ENCODE measurements at regions not wholly inside any gene's neighbourhood (a gene's known extent, or its start where the extent isn't known, plus 50 kb on each side); places are given as distances from the start of the nearest gene placed in this dataset.

- Histone ChIP-seq H3K36me3 (ENCODE audit: control insufficient read depth, insufficient read depth, low read length) (no peaks in the 10 kb centered on the region), H3K4me3 (ENCODE audit: low read depth, low read length) (no peak overlapping the region), H3K27me3 (ENCODE audit: control insufficient read depth, insufficient read depth, low read length) (no peaks in the 10 kb centered on the region)
- TF ChIP-seq CTCF (IDR thresholded peaks at IDR 0.05; ENCODE audit: insufficient read depth, low read length, severe bottlenecking): no peak
- peak; percentile 92 for DNase-seq (ENCODE audit: low read depth)
- peak; percentile 86 for FAIRE-seq
Observed at GRCh38 chr1:172948457-172948856, 102.3 kb downstream of the TNFSF18 start.

GRCh38 chr1:172949096-172949495 lies 101.6 kb downstream of the TNFSF18 start:
- Histone ChIP-seq H3K36me3 (ENCODE audit: control insufficient read depth, insufficient read depth, low read length) (no peaks in the 10 kb centered on the region), H3K27me3 (ENCODE audit: control insufficient read depth, insufficient read depth, low read length) (no peaks in the 10 kb centered on the region), H3K4me3 (ENCODE audit: low read depth, low read length) (no peak overlapping the region)
- TF ChIP-seq CTCF (IDR thresholded peaks at IDR 0.05; ENCODE audit: insufficient read depth, low read length, severe bottlenecking): no peak
- FAIRE-seq (no peak), DNase-seq (ENCODE audit: low read depth) (no peak)

- H3K4me3 ChIP-seq (ENCODE audit: low read depth, low read length): no peak overlapping the region
- no peaks in the 10 kb centered on the region for H3K36me3 ChIP-seq (ENCODE audit: control insufficient read depth, insufficient read depth, low read length)
- DNase-seq (ENCODE audit: low read depth): no peak
- FAIRE-seq: no peak
- no peak for TF ChIP-seq CTCF (IDR thresholded peaks at IDR 0.05; ENCODE audit: insufficient read depth, low read length, severe bottlenecking)
- H3K27me3 ChIP-seq (ENCODE audit: control insufficient read depth, insufficient read depth, low read length): no peaks in the 10 kb centered on the region
Observed at GRCh38 chr1:172950528-172950927, 100.2 kb downstream of the TNFSF18 start.

- FAIRE-seq: no peak
- DNase-seq (ENCODE audit: low read depth): peak; percentile 94
- TF ChIP-seq CTCF (IDR thresholded peaks at IDR 0.05; ENCODE audit: insufficient read depth, low read length, severe bottlenecking): no peak
- Histone ChIP-seq H3K36me3 (ENCODE audit: control insufficient read depth, insufficient read depth, low read length) (no peaks in the 10 kb centered on the region), H3K4me3 (ENCODE audit: low read depth, low read length) (no peak overlapping the region), H3K27me3 (ENCODE audit: control insufficient read depth, insufficient read depth, low read length) (no peaks in the 10 kb centered on the region)
Observed at GRCh38 chr1:172951730-172952365, 98.9 kb downstream of the TNFSF18 start.

- FAIRE-seq (no peak), DNase-seq (ENCODE audit: low read depth) (no peak)
- TF ChIP-seq CTCF (IDR thresholded peaks at IDR 0.05; ENCODE audit: insufficient read depth, low read length, severe bottlenecking): no peak
- Histone ChIP-seq H3K4me3 (ENCODE audit: low read depth, low read length) (no peak overlapping the region), H3K27me3 (ENCODE audit: control insufficient read depth, insufficient read depth, low read length) (no peaks in the 10 kb centered on the region), H3K36me3 (ENCODE audit: control insufficient read depth, insufficient read depth, low read length) (no peaks in the 10 kb centered on the region)
Observed at GRCh38 chr1:172952516-172952915, 98.2 kb downstream of the TNFSF18 start.

Measured in bronchial epithelial cell (primary cell).